Activated CD4-positive, alpha-beta T cell treated with anti-CD3 and anti-CD28 coated beads, Interleukin-2, amount 10 ng/mL, durations not matched to agents 7 days and 5 days (primary cell): ENCODE measurements at regions not wholly inside any gene's neighbourhood (a gene's known extent, or its start where the extent isn't known, plus 50 kb on each side); places are given as distances from the start of the nearest gene placed in this dataset.
"Not testable (repeated sequence)": the region's sequence is repeated elsewhere in the genome, so short reads cannot be mapped to it uniquely, and the experiment has no call there.

Experiments used
- CTCF ChIA-PET: fragments of 350-600 bp; sonication (Branson Sonifier 250); formaldehyde crosslinking; loops from one replicate; lab custom pipeline; 2021; ENCODE audit warnings: antibody characterized with exemption; lab: Charles Lee
- POLR2A ChIA-PET: fragments of 350-600 bp; sonication (Branson Sonifier 250); formaldehyde crosslinking; loops from one replicate; lab custom pipeline; 2021; ENCODE audit warnings: antibody characterized with exemption; lab: Charles Lee
- DNase-seq: peaks from one replicate; pipeline ENCODE4 v3.0.0-alpha.2; 2020
- H3K27ac Mint-ChIP-seq: one replicate; pipeline ENCODE4 v1.8.0; 2021; ENCODE audit warnings: mild to moderate bottlenecking, moderate library complexity, mixed read lengths
- H3K27me3 Mint-ChIP-seq: one replicate; pipeline ENCODE4 v1.8.0; 2021; ENCODE audit warnings: mixed read lengths
- H3K36me3 Mint-ChIP-seq: one replicate; pipeline ENCODE4 v1.8.0; 2021; ENCODE audit warnings: low read depth, mixed read lengths
- H3K4me1 Mint-ChIP-seq: one replicate; pipeline ENCODE4 v1.8.0; 2021; ENCODE audit warnings: mixed read lengths
- H3K4me3 Mint-ChIP-seq: one replicate; pipeline ENCODE4 v1.8.0; 2021; ENCODE audit warnings: mild to moderate bottlenecking, moderate library complexity, mixed read lengths
- H3K9me3 Mint-ChIP-seq: one replicate; pipeline ENCODE4 v1.8.0; 2021; ENCODE audit warnings: mixed read lengths

DNA sequence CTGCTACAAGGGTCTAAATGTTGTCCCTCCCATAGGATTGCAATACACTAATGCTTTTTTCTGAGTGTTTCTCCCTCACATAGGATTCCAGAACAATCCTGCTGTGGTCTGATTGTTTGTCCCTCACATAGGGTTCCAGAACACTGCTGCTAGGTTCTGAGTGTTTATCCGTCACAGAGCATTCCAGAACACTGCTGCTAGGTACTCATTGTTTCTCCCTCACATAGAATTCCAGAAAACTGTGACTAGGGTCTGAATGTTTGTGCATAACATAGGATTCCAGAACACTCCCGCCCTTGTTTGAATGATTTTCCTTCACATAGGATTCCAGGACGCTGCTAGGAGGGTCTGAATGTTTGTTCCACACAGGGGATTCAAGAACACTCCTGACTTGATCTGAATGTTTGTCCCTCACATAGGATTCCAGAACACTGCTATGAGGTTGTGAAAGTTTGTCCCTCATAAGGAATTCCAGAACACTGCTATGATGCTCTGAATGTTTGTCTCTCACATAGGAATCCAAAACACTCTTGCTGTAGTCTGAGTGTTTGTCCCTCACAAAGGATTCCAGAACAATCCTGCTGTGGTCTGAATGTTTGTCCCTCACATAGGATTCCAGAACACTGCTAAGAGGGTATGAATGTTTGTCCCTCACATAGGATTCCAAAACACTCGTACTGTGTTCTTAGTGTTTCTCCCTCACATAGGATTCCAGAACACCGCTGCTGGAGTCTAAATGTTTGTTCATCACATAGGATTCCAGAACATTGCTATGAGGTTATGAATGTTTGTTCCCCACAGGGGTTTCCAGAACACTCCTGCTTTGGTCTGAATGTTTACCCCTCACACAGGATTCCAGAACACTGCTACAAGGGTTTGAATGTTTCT, 213.5 kb downstream of the FOXD4L6 start:
- H3K27ac Mint-ChIP-seq, result no peak overlapping the region
- POLR2A ChIA-PET, result no interaction called here
- no peaks in the 10 kb centered on the region for H3K36me3 Mint-ChIP-seq

GRCh38 chr9:40913928-40914673, 214.4 kb downstream of the FOXD4L6 start:
- CTCF ChIA-PET, result no interaction called here
- POLR2A ChIA-PET, result no interaction called here
- Mint-ChIP-seq H3K4me3 (no peak overlapping the region), H3K27ac (no peak overlapping the region), H3K27me3 (no peaks in the 10 kb centered on the region), H3K36me3 (no peaks in the 10 kb centered on the region), H3K9me3 (peaks cover 52% of the 10 kb centered on the region), H3K4me1 (no peaks in the 10 kb centered on the region)
- no peak for DNase-seq

More for the DNA sequence above, 213.5 kb downstream of the FOXD4L6 start:
- Mint-ChIP-seq H3K4me3 (no peak overlapping the region), H3K4me1 (no peaks in the 10 kb centered on the region), H3K9me3 (peaks cover 52% of the 10 kb centered on the region), H3K27me3 (no peaks in the 10 kb centered on the region)
- CTCF ChIA-PET, result no interaction called here
- no peak for DNase-seq

DNA sequence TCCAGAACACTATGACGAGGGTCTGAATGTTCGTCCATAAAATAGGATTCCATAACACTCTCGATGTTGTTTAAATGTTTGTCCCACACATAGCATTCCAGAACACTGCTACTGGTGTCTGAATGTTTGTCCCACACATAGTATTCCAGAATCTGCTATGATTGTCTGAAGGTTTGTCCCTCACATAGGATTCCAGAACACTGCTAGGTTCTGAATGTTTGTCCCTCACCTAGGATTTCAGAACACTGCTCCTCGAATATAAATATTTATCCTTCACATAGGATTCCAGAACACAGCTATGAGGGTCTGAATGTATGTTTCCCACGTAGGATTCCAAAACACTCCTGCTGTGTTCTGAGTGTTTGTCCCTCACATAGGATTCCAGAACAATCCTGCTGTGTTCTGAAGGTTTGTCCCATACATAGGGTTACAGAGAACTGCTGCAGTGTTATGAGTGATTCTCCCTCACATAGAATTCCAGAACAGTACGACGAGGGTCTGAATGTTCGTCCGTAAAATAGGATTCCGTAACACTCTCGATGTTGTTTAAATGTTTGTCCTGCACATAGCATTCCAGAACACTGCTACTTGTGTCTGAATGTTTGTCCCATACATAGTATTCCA, 215.3 kb downstream of the FOXD4L6 start:
- H3K9me3 Mint-ChIP-seq, result peaks cover 54% of the 10 kb centered on the region
- CTCF ChIA-PET, result no interaction called here

DNA sequence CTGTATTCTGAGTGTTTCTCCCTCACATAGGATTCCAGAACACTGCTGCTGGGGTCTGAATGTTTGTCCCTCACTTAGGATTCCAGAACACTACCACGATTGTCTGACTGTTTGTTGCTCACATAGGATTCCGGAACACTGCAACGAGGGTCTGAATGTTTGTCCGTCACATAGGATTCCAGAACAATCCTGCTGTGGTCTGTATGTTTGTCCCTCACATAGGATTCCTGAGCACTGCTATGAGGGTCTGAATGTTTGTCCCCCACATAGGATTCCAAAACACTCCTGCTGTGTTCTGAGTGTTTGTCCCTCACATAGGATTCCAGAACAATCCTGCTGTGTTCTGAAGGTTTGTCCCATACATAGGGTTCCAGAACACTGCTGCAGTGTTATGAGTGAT, 215.8 kb downstream of the FOXD4L6 start:
- CTCF ChIA-PET, H3K36me3 Mint-ChIP-seq, DNase-seq, H3K4me1 Mint-ChIP-seq, H3K27me3 Mint-ChIP-seq, H3K27ac Mint-ChIP-seq, H3K4me3 Mint-ChIP-seq, POLR2A ChIA-PET: not testable (repeated sequence)
- peaks cover 59% of the 10 kb centered on the region for H3K9me3 Mint-ChIP-seq

More for the DNA sequence above, 215.3 kb downstream of the FOXD4L6 start:
- Mint-ChIP-seq H3K27me3 (no peaks in the 10 kb centered on the region), H3K27ac (no peak overlapping the region), H3K36me3 (no peaks in the 10 kb centered on the region), H3K4me1 (no peaks in the 10 kb centered on the region), H3K4me3 (no peak overlapping the region)
- no peak for DNase-seq
- POLR2A ChIA-PET, result no interaction called here

DNA sequence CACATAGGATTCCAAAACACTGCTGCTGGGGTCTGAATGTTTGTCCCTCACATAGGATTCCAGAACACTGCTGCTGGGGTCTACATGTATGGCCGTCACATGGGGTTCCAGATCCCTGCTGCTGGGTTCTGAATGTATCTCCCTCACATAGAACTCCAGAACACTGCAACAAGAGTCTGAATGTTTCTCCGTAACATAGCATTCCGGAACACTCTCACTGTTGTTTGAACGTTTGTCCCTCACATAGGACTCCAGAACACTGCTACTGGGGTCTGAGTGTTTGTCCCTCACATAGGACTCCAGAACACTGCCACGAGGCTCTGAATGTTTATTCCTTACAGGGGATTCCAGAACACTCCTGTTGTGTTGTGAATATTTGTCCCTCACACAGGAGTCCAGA, 216.8 kb downstream of the FOXD4L6 start:
- H3K36me3 Mint-ChIP-seq, result no peaks in the 10 kb centered on the region
- peaks cover 61% of the 10 kb centered on the region for H3K9me3 Mint-ChIP-seq
- H3K27me3 Mint-ChIP-seq, result no peaks in the 10 kb centered on the region
- H3K27ac Mint-ChIP-seq, result no peak overlapping the region
- POLR2A ChIA-PET, result no interaction called here
- H3K4me3 Mint-ChIP-seq, result no peak overlapping the region
- CTCF ChIA-PET, result no interaction called here
- no peak for DNase-seq
- no peaks in the 10 kb centered on the region for H3K4me1 Mint-ChIP-seq

DNA sequence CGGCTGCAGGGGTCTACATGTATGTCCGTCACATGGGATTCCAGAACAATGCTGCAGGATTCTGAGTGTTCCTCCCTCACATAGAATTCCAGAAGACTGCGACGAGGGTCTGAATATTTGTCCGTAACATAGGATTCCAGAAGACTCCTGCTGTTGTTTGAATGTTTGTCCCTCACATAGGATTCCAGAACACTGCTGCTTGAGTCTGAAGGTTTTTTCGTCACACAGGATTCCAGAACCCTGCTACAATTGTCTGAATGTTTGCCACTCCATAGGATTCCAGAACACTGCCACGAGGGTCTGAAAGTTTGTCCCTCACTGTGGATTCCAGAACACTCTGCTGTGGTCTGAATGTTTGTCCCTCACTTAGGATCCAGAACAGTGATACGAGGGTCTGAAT, 217.5 kb downstream of the FOXD4L6 start:
- DNase-seq, H3K27me3 Mint-ChIP-seq, H3K4me3 Mint-ChIP-seq, H3K4me1 Mint-ChIP-seq, CTCF ChIA-PET, POLR2A ChIA-PET, H3K36me3 Mint-ChIP-seq, H3K27ac Mint-ChIP-seq: not testable (repeated sequence)
- H3K9me3 Mint-ChIP-seq, result peaks cover 63% of the 10 kb centered on the region

DNA sequence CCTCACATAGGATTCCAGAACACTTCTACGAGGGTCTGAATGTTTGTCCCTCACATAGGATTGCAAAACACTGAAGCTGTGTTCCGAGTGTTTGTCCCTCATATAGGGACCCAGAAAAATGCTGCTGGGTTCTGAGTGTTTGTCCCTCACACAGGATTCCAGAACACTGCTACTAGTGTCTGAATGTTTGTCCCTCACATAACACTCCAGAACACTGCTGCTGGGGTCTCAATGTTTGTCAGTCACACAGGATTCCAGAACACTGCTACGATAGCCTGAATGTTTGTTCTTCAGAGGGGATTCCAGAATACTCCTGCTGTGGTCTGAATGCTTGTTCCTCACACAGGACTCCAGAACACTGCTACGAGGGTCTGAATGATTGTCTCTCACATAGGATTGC, 218.7 kb downstream of the FOXD4L6 start:
- no peak for DNase-seq
- peaks cover 62% of the 10 kb centered on the region for H3K9me3 Mint-ChIP-seq
- ChIA-PET CTCF (no interaction called here), POLR2A (no interaction called here)
- H3K27me3 Mint-ChIP-seq, result no peaks in the 10 kb centered on the region
- H3K4me1 Mint-ChIP-seq, result no peaks in the 10 kb centered on the region
- no peak overlapping the region for H3K4me3 Mint-ChIP-seq
- H3K27ac Mint-ChIP-seq, result no peak overlapping the region
- no peaks in the 10 kb centered on the region for H3K36me3 Mint-ChIP-seq

- H3K36me3 Mint-ChIP-seq, CTCF ChIA-PET, H3K27me3 Mint-ChIP-seq, H3K4me1 Mint-ChIP-seq, H3K4me3 Mint-ChIP-seq, POLR2A ChIA-PET, DNase-seq, H3K27ac Mint-ChIP-seq: not testable (repeated sequence)
- H3K9me3 Mint-ChIP-seq, result peaks cover 55% of the 10 kb centered on the region
These were observed 219.4 kb downstream of the FOXD4L6 start for GRCh38 chr9:40909111-40909510.

DNA sequence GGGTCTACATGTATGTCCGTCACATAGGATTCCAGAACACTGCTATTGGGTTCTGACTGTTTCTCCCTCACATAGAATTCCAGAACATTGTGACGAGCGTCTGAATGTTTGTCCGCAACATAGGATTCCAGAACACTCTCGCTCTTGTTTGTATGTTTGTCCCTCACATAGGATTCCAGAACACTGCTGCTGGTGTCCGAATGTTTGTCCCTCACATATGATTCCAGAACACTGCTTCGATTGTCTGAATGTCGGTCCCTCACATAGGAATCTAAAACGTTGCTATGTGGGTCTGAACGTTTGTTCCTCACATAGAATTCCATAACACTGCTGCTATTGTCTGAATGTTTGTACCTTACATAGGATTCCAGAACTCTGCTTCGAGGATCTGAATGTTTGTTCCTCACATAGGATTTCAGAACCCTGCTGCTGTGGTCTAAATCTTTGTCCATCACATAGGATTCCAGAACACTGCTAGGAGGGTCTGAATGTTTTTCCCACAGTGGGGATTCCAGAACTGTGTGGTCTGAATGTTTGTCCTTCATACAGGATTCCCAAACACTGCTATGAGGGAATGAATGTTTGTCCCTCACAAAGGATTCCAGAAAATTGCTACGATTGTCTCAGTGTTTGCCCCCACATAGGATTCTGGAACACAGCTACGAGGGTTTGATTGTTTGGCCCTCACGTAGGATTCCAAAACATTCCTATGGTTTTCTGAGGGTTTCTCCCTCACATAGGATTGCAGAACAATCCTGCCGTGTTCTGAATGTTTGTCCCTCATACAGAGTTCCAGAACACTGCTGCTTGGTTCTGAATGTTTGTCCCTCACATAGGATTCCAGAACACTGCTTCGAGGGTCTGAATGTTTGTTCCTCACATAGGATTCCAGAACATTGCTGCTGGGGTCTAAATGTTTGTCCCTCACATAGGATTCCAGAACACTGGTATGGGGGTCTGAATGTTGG, 220.5 kb downstream of the FOXD4L6 start:
- Mint-ChIP-seq H3K4me1 (no peaks in the 10 kb centered on the region), H3K27ac (no peak overlapping the region), H3K9me3 (peaks cover 57% of the 10 kb centered on the region), H3K36me3 (no peaks in the 10 kb centered on the region), H3K27me3 (no peaks in the 10 kb centered on the region), H3K4me3 (no peak overlapping the region)
- CTCF ChIA-PET, result no interaction called here
- POLR2A ChIA-PET, result no interaction called here
- DNase-seq, result no peak

DNA sequence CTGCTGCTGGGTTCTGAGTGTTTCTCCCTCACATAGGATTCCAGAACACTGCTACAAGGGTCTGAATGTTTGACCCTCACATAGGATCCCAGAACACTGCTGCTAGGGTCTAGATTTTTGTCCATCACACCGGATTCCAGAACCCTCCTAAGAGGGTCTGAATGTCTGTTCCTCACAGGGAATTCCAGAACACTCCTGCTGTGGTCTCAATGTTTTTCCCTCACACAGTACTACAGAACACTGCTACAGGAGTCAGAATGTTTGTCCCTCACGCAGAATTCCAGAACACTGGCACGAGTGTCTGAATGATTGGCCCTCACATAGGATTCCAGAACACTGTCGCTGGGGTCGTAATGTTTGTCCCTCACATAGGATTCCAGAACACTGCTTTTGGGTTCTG, 221.6 kb downstream of the FOXD4L6 start:
- DNase-seq, H3K27me3 Mint-ChIP-seq, H3K36me3 Mint-ChIP-seq, H3K4me1 Mint-ChIP-seq, H3K4me3 Mint-ChIP-seq, POLR2A ChIA-PET, H3K27ac Mint-ChIP-seq, CTCF ChIA-PET: not testable (repeated sequence)
- H3K9me3 Mint-ChIP-seq, result peaks cover 56% of the 10 kb centered on the region

GRCh38 chr9:40892315-40892714, 236.2 kb downstream of the FOXD4L6 start:
- POLR2A ChIA-PET, H3K4me3 Mint-ChIP-seq, H3K27ac Mint-ChIP-seq, H3K36me3 Mint-ChIP-seq, CTCF ChIA-PET, H3K27me3 Mint-ChIP-seq, DNase-seq, H3K4me1 Mint-ChIP-seq: not testable (repeated sequence)
- peaks cover 77% of the 10 kb centered on the region for H3K9me3 Mint-ChIP-seq

DNA sequence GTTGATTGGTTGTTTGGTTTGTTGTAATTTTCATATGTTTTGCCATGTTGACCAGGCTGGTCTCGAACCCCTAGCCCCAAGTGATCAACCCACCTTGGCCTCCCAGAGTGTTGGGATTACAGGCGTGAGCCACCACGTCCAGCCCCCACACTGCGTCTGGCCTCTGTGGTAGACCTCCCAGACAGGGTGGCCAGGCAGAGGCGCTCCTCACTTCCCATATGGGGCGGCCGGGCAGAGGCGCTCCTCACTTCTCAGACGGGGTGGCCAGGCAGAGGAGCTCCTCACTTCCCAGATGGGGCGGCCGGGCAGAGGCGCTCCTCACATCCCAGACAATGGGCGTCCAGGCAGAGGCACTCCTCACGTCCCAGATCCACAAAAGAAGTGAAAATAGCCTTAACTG, 242.6 kb downstream of the FOXD4L6 start:
- POLR2A ChIA-PET, DNase-seq, H3K4me1 Mint-ChIP-seq, H3K27ac Mint-ChIP-seq, H3K36me3 Mint-ChIP-seq, H3K4me3 Mint-ChIP-seq, CTCF ChIA-PET, H3K27me3 Mint-ChIP-seq: not testable (repeated sequence)
- peaks cover 63% of the 10 kb centered on the region for H3K9me3 Mint-ChIP-seq
